GM23338 (cell line): ENCODE measurements at regions not wholly inside any gene's neighbourhood (a gene's known extent, or its start where the extent isn't known, plus 50 kb on each side); places are given as distances from the start of the nearest gene placed in this dataset.

Experiments
- ATAC-seq: fragments of 200-7000 bp; cut with Tn5 transposase; 3 replicates; pipeline ENCODE4 v1.9.1; 2020
- DNase-seq: peaks from one replicate; pipeline ENCODE4 v3.0.0-alpha.2; 2015; ENCODE audit warnings: low spot score
- H2AFZ ChIP-seq: fragments of 200-600 bp; sonication (generic); 2 replicates; pipeline ENCODE4 v1.8.0; 2016; ENCODE audit warnings: antibody characterized with exemption, mild to moderate bottlenecking, moderate library complexity
- H3F3A ChIP-seq: fragments of 200-600 bp; sonication (generic); replicated peaks from 2 replicates; pipeline ENCODE4 v1.8.0; 2017; ENCODE audit warnings: antibody characterized with exemption, mixed run types, low read depth
- H3K27ac ChIP-seq: fragments of 200-600 bp; sonication (generic); 2 replicates; pipeline ENCODE4 v1.6.1; 2016; ENCODE audit warnings: low read depth
- H3K27me3 ChIP-seq: fragments of 200-600 bp; sonication (generic); 2 replicates; pipeline ENCODE4 v1.8.0; 2016; ENCODE audit warnings: mild to moderate bottlenecking, mixed run types, moderate library complexity; ENCODE audit not compliant: insufficient read depth
- H3K36me3 ChIP-seq: fragments of 200-600 bp; sonication (generic); 2 replicates; pipeline ENCODE4 v1.8.0; 2016; ENCODE audit warnings: mild to moderate bottlenecking; ENCODE audit not compliant: insufficient read depth
- H3K4me1 ChIP-seq: fragments of 200-600 bp; sonication (generic); 2 replicates; pipeline ENCODE4 v1.8.0; 2016; ENCODE audit warnings: mild to moderate bottlenecking, moderate library complexity; ENCODE audit not compliant: insufficient read depth
- H3K4me2 ChIP-seq: fragments of 200-600 bp; sonication (generic); 2 replicates; pipeline ENCODE4 v1.7.1; 2017; ENCODE audit warnings: mixed run types
- H3K4me3 ChIP-seq: fragments of 200-600 bp; sonication (generic); 2 replicates; pipeline ENCODE4 v1.6.1; 2016; ENCODE audit warnings: mixed run types
- H3K79me2 ChIP-seq: fragments of 200-600 bp; sonication (generic); replicated peaks from 2 replicates; pipeline ENCODE4 v1.8.0; 2017; ENCODE audit warnings: mild to moderate bottlenecking; ENCODE audit not compliant: insufficient read depth
- H3K9me2 ChIP-seq: fragments of 200-600 bp; sonication (generic); 2 replicates; pipeline ENCODE4 v1.8.0; 2017; ENCODE audit not compliant: insufficient read depth
- H4K20me1 ChIP-seq: fragments of 200-600 bp; sonication (generic); replicated peaks from 2 replicates; pipeline ENCODE4 v1.8.0; 2017; ENCODE audit warnings: mild to moderate bottlenecking; ENCODE audit not compliant: insufficient read depth
- H3K27ac Mint-ChIP-seq: 2 replicates; pipeline ENCODE4 v1.8.0; 2020; ENCODE audit warnings: inconsistent platforms, mild to moderate bottlenecking, moderate library complexity, mixed read lengths
- H3K27me3 Mint-ChIP-seq: 3 replicates; pipeline ENCODE4 v1.8.0; 2022; ENCODE audit warnings: low read depth, mild to moderate bottlenecking, moderate library complexity, mixed read lengths, inconsistent platforms; ENCODE audit not compliant: insufficient read depth, poor library complexity
- H3K36me3 Mint-ChIP-seq: 3 replicates; pipeline ENCODE4 v1.8.0; 2021; ENCODE audit warnings: low read depth, mild to moderate bottlenecking, inconsistent platforms, moderate library complexity, mixed read lengths
- H3K4me1 Mint-ChIP-seq: 3 replicates; pipeline ENCODE4 v1.8.0; 2020; ENCODE audit warnings: mild to moderate bottlenecking, inconsistent platforms, mixed read lengths
- H3K4me3 Mint-ChIP-seq: 3 replicates; pipeline ENCODE4 v1.8.0; 2021; ENCODE audit warnings: moderate library complexity, mild to moderate bottlenecking, inconsistent platforms, mixed read lengths
- H3K9me3 Mint-ChIP-seq: 3 replicates; pipeline ENCODE4 v1.8.0; 2020; ENCODE audit warnings: moderate library complexity, mild to moderate bottlenecking, inconsistent platforms, mixed read lengths
- CREB1 ChIP-seq: fragments of 250-450 bp; sonication (Bioruptor Pico); IDR thresholded peaks from 2 replicates; pipeline ENCODE4 v1.5.0; 2020; ENCODE audit warnings: low read depth, mild to moderate bottlenecking, moderate library complexity
- ETS1 ChIP-seq: IDR thresholded peaks from 2 replicates; pipeline ENCODE4 v1.6.1; 2016; ENCODE audit warnings: antibody characterized with exemption
- EZH2 ChIP-seq: fragments of 200-600 bp; sonication (generic); IDR thresholded peaks from one replicate; pipeline ENCODE4 v1.8.0; 2017; ENCODE audit warnings: antibody characterized with exemption, mild to moderate bottlenecking, low read depth; ENCODE audit not compliant: unreplicated experiment
- EZH2phosphoT487 ChIP-seq: fragments of 200-600 bp; sonication (generic); IDR thresholded peaks from one replicate; pipeline ENCODE4 v1.8.1; 2018; ENCODE audit warnings: antibody characterized with exemption; ENCODE audit not compliant: unreplicated experiment
- JUNB ChIP-seq: IDR thresholded peaks from one replicate; pipeline ENCODE4 v1.6.1; 2016; ENCODE audit warnings: antibody characterized with exemption; ENCODE audit not compliant: unreplicated experiment
- NANOG ChIP-seq: IDR thresholded peaks from 2 replicates; pipeline ENCODE4 v1.6.1; 2016; ENCODE audit warnings: antibody characterized with exemption, borderline replicate concordance
- POLR2AphosphoS5 ChIP-seq: IDR thresholded peaks from 2 replicates; pipeline ENCODE4 v1.6.1; 2016; ENCODE audit warnings: antibody characterized with exemption, low read depth
- REST ChIP-seq: IDR thresholded peaks from one replicate; pipeline ENCODE4 v1.6.1; 2018; ENCODE audit warnings: antibody characterized with exemption; ENCODE audit not compliant: unreplicated experiment
- STAT1 ChIP-seq: IDR thresholded peaks from one replicate; pipeline ENCODE4 v1.6.1; 2016; ENCODE audit warnings: antibody characterized with exemption; ENCODE audit not compliant: unreplicated experiment
- ZNF114 ChIP-seq: fragments of 250-450 bp; sonication (Bioruptor Pico); IDR thresholded peaks from 2 replicates; pipeline ENCODE4 v1.5.0; 2020; ENCODE audit warnings: mild to moderate bottlenecking, moderate library complexity
- ZNF331 ChIP-seq: fragments of 250-450 bp; sonication (Bioruptor Pico); IDR thresholded peaks from 2 replicates; pipeline ENCODE4 v1.5.0; 2020; ENCODE audit warnings: low read depth, mild to moderate bottlenecking, moderate library complexity
- TF ChIP-seq, protein P1 (sequence below), 2 experiments: fragments of 200-600 bp in 1 of 2; sonication (generic) in 1 of 2; conservative IDR thresholded peaks; 2 replicates each; pipeline versions ENCODE4 v1.5.1 to v1.6.1; 2016 to 2017; ENCODE audit warnings: antibody characterized with exemption in 2 of 2, low read depth in 2 of 2, mild to moderate bottlenecking in 2 of 2, moderate library complexity in 1 of 2
- TF ChIP-seq, protein P2 (sequence below): fragments of 250-450 bp; sonication (Bioruptor Pico); IDR thresholded peaks from 2 replicates; pipeline ENCODE4 v1.5.0; 2020; ENCODE audit warnings: mild to moderate bottlenecking, moderate library complexity

- no peaks in the 10 kb centered on the region for H3K36me3 ChIP-seq
- H3K4me2 ChIP-seq, result no peak overlapping the region
- H3K27me3 ChIP-seq, result no peaks in the 10 kb centered on the region
- no peak overlapping the region for H2AFZ ChIP-seq
- Mint-ChIP-seq H3K9me3 (peaks cover 2% of the 10 kb centered on the region; the same call in 2 of the 3 replicates), H3K4me1 (peaks cover 18% of the 10 kb centered on the region), H3K27ac (no peak overlapping the region), H3K36me3 (no peaks in the 10 kb centered on the region), H3K27me3 (peaks cover 2% of the 10 kb centered on the region), H3K4me3 (no peak overlapping the region)
- no peak overlapping the region for H3K4me3 ChIP-seq
- no peaks in the 10 kb centered on the region for H4K20me1 ChIP-seq
- no peak for ATAC-seq
- TF ChIP-seq JUNB, result no peak
- no peak for TF ChIP-seq NANOG
- TF ChIP-seq REST, result no peak
- no peak for TF ChIP-seq EZH2phosphoT487
- no peak for TF ChIP-seq ZNF114 (CRISPR knock-in tag)
- TF ChIP-seq, protein P1, sequence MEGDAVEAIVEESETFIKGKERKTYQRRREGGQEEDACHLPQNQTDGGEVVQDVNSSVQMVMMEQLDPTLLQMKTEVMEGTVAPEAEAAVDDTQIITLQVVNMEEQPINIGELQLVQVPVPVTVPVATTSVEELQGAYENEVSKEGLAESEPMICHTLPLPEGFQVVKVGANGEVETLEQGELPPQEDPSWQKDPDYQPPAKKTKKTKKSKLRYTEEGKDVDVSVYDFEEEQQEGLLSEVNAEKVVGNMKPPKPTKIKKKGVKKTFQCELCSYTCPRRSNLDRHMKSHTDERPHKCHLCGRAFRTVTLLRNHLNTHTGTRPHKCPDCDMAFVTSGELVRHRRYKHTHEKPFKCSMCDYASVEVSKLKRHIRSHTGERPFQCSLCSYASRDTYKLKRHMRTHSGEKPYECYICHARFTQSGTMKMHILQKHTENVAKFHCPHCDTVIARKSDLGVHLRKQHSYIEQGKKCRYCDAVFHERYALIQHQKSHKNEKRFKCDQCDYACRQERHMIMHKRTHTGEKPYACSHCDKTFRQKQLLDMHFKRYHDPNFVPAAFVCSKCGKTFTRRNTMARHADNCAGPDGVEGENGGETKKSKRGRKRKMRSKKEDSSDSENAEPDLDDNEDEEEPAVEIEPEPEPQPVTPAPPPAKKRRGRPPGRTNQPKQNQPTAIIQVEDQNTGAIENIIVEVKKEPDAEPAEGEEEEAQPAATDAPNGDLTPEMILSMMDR (conservative IDR thresholded peaks at IDR 0.05; ENCODE audit: low read depth in 2 of 2), result no peak
- no peak for TF ChIP-seq CREB1
- TF ChIP-seq POLR2AphosphoS5, result no peak
- no peak for TF ChIP-seq ETS1
- TF ChIP-seq STAT1, result no peak
- TF ChIP-seq, protein P2, sequence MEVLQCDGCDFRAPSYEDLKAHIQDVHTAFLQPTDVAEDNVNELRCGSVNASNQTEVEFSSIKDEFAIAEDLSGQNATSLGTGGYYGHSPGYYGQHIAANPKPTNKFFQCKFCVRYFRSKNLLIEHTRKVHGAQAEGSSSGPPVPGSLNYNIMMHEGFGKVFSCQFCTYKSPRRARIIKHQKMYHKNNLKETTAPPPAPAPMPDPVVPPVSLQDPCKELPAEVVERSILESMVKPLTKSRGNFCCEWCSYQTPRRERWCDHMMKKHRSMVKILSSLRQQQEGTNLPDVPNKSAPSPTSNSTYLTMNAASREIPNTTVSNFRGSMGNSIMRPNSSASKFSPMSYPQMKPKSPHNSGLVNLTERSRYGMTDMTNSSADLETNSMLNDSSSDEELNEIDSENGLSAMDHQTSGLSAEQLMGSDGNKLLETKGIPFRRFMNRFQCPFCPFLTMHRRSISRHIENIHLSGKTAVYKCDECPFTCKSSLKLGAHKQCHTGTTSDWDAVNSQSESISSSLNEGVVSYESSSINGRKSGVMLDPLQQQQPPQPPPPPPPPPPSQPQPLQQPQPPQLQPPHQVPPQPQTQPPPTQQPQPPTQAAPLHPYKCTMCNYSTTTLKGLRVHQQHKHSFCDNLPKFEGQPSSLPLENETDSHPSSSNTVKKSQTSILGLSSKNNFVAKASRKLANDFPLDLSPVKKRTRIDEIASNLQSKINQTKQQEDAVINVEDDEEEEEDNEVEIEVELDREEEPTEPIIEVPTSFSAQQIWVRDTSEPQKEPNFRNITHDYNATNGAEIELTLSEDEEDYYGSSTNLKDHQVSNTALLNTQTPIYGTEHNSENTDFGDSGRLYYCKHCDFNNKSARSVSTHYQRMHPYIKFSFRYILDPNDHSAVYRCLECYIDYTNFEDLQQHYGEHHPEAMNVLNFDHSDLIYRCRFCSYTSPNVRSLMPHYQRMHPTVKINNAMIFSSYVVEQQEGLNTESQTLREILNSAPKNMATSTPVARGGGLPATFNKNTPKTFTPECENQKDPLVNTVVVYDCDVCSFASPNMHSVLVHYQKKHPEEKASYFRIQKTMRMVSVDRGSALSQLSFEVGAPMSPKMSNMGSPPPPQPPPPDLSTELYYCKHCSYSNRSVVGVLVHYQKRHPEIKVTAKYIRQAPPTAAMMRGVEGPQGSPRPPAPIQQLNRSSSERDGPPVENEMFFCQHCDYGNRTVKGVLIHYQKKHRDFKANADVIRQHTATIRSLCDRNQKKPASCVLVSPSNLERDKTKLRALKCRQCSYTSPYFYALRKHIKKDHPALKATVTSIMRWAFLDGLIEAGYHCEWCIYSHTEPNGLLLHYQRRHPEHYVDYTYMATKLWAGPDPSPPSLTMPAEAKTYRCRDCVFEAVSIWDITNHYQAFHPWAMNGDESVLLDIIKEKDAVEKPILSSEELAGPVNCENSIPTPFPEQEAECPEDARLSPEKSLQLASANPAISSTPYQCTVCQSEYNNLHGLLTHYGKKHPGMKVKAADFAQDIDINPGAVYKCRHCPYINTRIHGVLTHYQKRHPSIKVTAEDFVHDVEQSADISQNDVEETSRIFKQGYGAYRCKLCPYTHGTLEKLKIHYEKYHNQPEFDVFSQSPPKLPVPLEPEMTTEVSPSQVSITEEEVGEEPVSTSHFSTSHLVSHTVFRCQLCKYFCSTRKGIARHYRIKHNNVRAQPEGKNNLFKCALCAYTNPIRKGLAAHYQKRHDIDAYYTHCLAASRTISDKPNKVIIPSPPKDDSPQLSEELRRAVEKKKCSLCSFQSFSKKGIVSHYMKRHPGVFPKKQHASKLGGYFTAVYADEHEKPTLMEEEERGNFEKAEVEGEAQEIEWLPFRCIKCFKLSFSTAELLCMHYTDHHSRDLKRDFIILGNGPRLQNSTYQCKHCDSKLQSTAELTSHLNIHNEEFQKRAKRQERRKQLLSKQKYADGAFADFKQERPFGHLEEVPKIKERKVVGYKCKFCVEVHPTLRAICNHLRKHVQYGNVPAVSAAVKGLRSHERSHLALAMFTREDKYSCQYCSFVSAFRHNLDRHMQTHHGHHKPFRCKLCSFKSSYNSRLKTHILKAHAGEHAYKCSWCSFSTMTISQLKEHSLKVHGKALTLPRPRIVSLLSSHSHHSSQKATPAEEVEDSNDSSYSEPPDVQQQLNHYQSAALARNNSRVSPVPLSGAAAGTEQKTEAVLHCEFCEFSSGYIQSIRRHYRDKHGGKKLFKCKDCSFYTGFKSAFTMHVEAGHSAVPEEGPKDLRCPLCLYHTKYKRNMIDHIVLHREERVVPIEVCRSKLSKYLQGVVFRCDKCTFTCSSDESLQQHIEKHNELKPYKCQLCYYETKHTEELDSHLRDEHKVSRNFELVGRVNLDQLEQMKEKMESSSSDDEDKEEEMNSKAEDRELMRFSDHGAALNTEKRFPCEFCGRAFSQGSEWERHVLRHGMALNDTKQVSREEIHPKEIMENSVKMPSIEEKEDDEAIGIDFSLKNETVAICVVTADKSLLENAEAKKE (CRISPR knock-in tag), result no peak
- no peak for TF ChIP-seq ZNF331 (CRISPR knock-in tag)
- no peak for TF ChIP-seq EZH2
- H3F3A ChIP-seq, result no peaks in the 10 kb centered on the region
- peaks cover 9% of the 10 kb centered on the region; the same call in 1 of the 2 replicates for H3K4me1 ChIP-seq
- DNase-seq, result no peak
- H3K79me2 ChIP-seq, result no peaks in the 10 kb centered on the region
- H3K27ac ChIP-seq, result no peak overlapping the region
- no peaks in the 10 kb centered on the region; the same call in 1 of the 2 replicates for H3K9me2 ChIP-seq
Measured at GRCh38 chr16:66134875-66135274, 231.6 kb upstream of the CDH5 start.
